HEK293 (cell line): ENCODE measurements at regions not wholly inside any gene's neighbourhood (a gene's known extent, or its start where the extent isn't known, plus 50 kb on each side); places are given as distances from the start of the nearest gene placed in this dataset.

Source experiments
- SETDB1 ChIP-seq: IDR thresholded peaks from one replicate; pipeline ENCODE4 v1.6.1; 2017; ENCODE audit warnings: mild to moderate bottlenecking, low read length, moderate library complexity, mixed read lengths; ENCODE audit not compliant: insufficient read length
- ZFP69B ChIP-seq: fragments of 450-650 bp; formaldehyde crosslinking; IDR thresholded peaks from 2 replicates; pipeline ENCODE4 v1.5.1; 2016; ENCODE audit warnings: missing biosample characterization, missing genetic modification characterization
- ZNF175 ChIP-seq: fragments of 450-650 bp; formaldehyde crosslinking; IDR thresholded peaks from 2 replicates; pipeline ENCODE4 v1.5.1; 2016; ENCODE audit warnings: missing biosample characterization, missing genetic modification characterization
- ZNF558 ChIP-seq: fragments of 450-650 bp; formaldehyde crosslinking; IDR thresholded peaks from 2 replicates; pipeline ENCODE4 v1.5.1; 2016; ENCODE audit warnings: missing biosample characterization, missing genetic modification characterization

- TF ChIP-seq ZNF175 (tag by site-specific recombination) (no peak), ZFP69B (tag by site-specific recombination) (no peak), ZNF558 (tag by site-specific recombination) (no peak), SETDB1 (no peak)
Observed at GRCh38 chr1:191343816-191344215, 814.4 kb upstream of the RGS18 start.
